ENCODE measurements at regions not wholly inside any gene's neighbourhood (a gene's known extent, or its start where the extent isn't known, plus 50 kb on each side); places are given as distances from the start of the nearest gene placed in this dataset.

- no peak overlapping the region for H3K4me3 ChIP-seq (ENCODE audit: extremely low read depth in 1 of 4, insufficient read depth in 2 of 4, low read depth in 3 of 4, low read length in 4 of 4)
- no peaks in the 10 kb centered on the region for H4K20me1 ChIP-seq (replicated peaks in 1 of 2; ENCODE audit: control insufficient read depth in 1 of 2, insufficient read depth in 2 of 2, low read length in 2 of 2)
- no peaks in the 10 kb centered on the region for H3K36me3 ChIP-seq (ENCODE audit: control insufficient read depth in 2 of 4, insufficient read depth in 4 of 4, low read length in 3 of 4)
- DNase-seq (ENCODE audit: low read depth in 1 of 2, low spot score in 2 of 2) (no peak), FAIRE-seq (no peak)
- no peak overlapping the region for H3K56ac ChIP-seq (replicated peaks; ENCODE audit: insufficient read length, low read depth, low read length)
- H3K18ac ChIP-seq (ENCODE audit: extremely low read depth, low read length), result no peak overlapping the region
- H3K23me2 ChIP-seq (ENCODE audit: low read depth, low read length), result no peaks in the 10 kb centered on the region
- H2AFZ ChIP-seq (ENCODE audit: low read length), result no peak overlapping the region
- no peak overlapping the region for H4K8ac ChIP-seq (ENCODE audit: extremely low read depth, insufficient read depth, low read length)
- no peak overlapping the region for H3K4me2 ChIP-seq (ENCODE audit: insufficient read depth in 1 of 2, low read depth in 2 of 2, low read length in 2 of 2)
- no peaks in the 10 kb centered on the region for H3K4me1 ChIP-seq (replicated peaks in 1 of 4; ENCODE audit: control insufficient read depth in 3 of 4, insufficient read depth in 4 of 4, low read length in 3 of 4)
- ChIA-PET CTCF (ENCODE audit: partially characterized antibody) (interaction anchor here (1.1 to 1.5 kb wide), 2 partner anchors 8 to 63 kb away, joined by 3 to 4 read pairs; no protein-coding TSS in a partner anchor), POLR2A (ENCODE audit: partially characterized antibody) (no interaction called here)
- no peak overlapping the region for H2BK20ac ChIP-seq (ENCODE audit: low read length)
- WGBS, 2 experiments (ENCODE audit: extremely low coverage in 1 of 2, insufficient coverage in 1 of 2, insufficient read length in 1 of 2, insufficient replicate concordance in 2 of 2, low coverage in 1 of 2, low lambda C conversion rate in 2 of 2, missing lambda C conversion rate in 1 of 2), result 88% methylated on average over 2 of the region's 2 CpGs; no CpG with 5 or more reads in 1 of the 2 experiments
- H3K9me3 ChIP-seq (ENCODE audit: insufficient read depth in 2 of 2, low read depth in 1 of 2, low read length in 1 of 2), result no peaks in the 10 kb centered on the region
- H4K5ac ChIP-seq (ENCODE audit: insufficient read length, low read depth, low read length), result no peak overlapping the region
- no peak overlapping the region for H3K27ac ChIP-seq (ENCODE audit: low read depth, low read length)
- H3K4ac ChIP-seq (replicated peaks; ENCODE audit: insufficient read length, low read depth, low read length), result no peak overlapping the region
- H3K27me3 ChIP-seq (replicated peaks in 1 of 4; ENCODE audit: control insufficient read depth in 3 of 4, extremely low read depth in 1 of 4, insufficient read depth in 3 of 4, low read length in 3 of 4), result peaks cover 14 to 20% (median 18%) of the 10 kb centered on the region in 4 experiments
- H3K79me1 ChIP-seq (ENCODE audit: low read depth, low read length), result no peaks in the 10 kb centered on the region
- H2AK5ac ChIP-seq (ENCODE audit: low read depth, low read length), result no peak overlapping the region
- no peak overlapping the region for H3K23ac ChIP-seq (ENCODE audit: insufficient read length)
- no peak overlapping the region for H4K91ac ChIP-seq (replicated peaks; ENCODE audit: insufficient read length, low read length)
- no peaks in the 10 kb centered on the region for H3K79me2 ChIP-seq (ENCODE audit: control insufficient read depth in 1 of 2, insufficient read depth in 2 of 2, low read length in 2 of 2)
- no peak overlapping the region for H3K14ac ChIP-seq (ENCODE audit: insufficient read length)
- H3K9ac ChIP-seq (replicated peaks in 1 of 4; ENCODE audit: extremely low read depth in 1 of 4, low read depth in 3 of 4, low read length in 3 of 4), result no peak overlapping the region
- no peak overlapping the region for H2BK15ac ChIP-seq (ENCODE audit: low read length)
- no peak overlapping the region for H2BK12ac ChIP-seq (ENCODE audit: low read depth, low read length)
- H2BK120ac ChIP-seq (replicated peaks; ENCODE audit: low read depth, low read length), result no peak overlapping the region
- H2BK5ac ChIP-seq (ENCODE audit: low read depth, low read length), result no peak overlapping the region
- TF ChIP-seq ATF3 (IDR thresholded peaks at IDR 0.05; ENCODE audit: insufficient read depth, low read depth, low read length), result no peak
- TF ChIP-seq RBBP5 (IDR thresholded peaks at IDR 0.05; ENCODE audit: borderline replicate concordance, low read depth, low read length), result no peak
- no peak for TF ChIP-seq USF2 (IDR thresholded peaks at IDR 0.05; ENCODE audit: low read length)
- no peak for TF ChIP-seq JUND (IDR thresholded peaks at IDR 0.05; ENCODE audit: low read length)
- TF ChIP-seq CBX8 (IDR thresholded peaks at IDR 0.05; ENCODE audit: borderline replicate concordance, low read depth, low read length), result no peak
- no peak for TF ChIP-seq SP1 (IDR thresholded peaks at IDR 0.05; ENCODE audit: low read depth, low read length)
- TF ChIP-seq EGR1 (IDR thresholded peaks at IDR 0.05; ENCODE audit: borderline replicate concordance, low read depth, low read length), result no peak
- TF ChIP-seq SIX5 (IDR thresholded peaks at IDR 0.05; ENCODE audit: low read depth, low read length), result no peak
Observed at GRCh38 chr2:5908071-5908470, 215.9 kb downstream of the SOX11 start.

Measured in H1 (cell line).